ENCODE measurements at regions not wholly inside any gene's neighbourhood (a gene's known extent, or its start where the extent isn't known, plus 50 kb on each side); places are given as distances from the start of the nearest gene placed in this dataset.

DNA sequence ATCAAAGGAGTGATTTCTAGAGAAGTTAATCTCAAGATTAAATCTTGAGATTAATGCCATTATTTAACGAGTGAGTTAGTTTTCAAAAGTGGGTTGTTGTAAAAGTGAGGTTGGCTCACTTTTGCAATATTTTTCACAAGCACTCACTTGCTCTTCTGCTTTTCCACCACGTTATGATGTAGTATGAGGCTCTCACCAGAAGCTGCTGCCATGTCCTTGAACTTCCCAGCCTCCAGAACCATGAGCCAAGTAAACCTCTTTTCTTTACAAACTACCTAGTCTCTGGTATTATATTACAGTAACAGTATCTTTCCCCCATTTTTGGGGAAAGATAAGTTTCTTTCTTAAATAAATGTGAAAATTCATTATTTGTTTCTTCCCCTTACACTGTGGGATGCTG, 227.6 kb upstream of the ZFP64 start:
- Histone ChIP-seq H3K36me3 (ENCODE audit: control insufficient read depth in 2 of 2, insufficient read depth in 2 of 2, low read length in 1 of 2) (no peaks in the 10 kb centered on the region), H3K4me3 (no peak overlapping the region), H3K27ac (ENCODE audit: control insufficient read depth, insufficient read depth) (no peak overlapping the region), H3K79me2 (ENCODE audit: control insufficient read depth, insufficient read depth, low read length) (no peaks in the 10 kb centered on the region), H2AFZ (ENCODE audit: control insufficient read depth, low read depth, low read length) (no peak overlapping the region), H3K9ac (ENCODE audit: control insufficient read depth, insufficient read depth, low read length) (no peak overlapping the region), H3K4me1 (ENCODE audit: control insufficient read depth, insufficient read depth, low read length) (no peaks in the 10 kb centered on the region), H3K27me3 (replicated peaks in 1 of 2; ENCODE audit: control insufficient read depth in 2 of 2, insufficient read depth in 2 of 2, low read length in 1 of 2) (no peaks in the 10 kb centered on the region), H3K9me3 (replicated peaks; ENCODE audit: control insufficient read depth, insufficient read depth, low read length) (no peaks in the 10 kb centered on the region; the same call in 2 of the 3 replicates), H3K4me2 (ENCODE audit: control insufficient read depth, insufficient read depth) (no peak overlapping the region), H4K20me1 (ENCODE audit: control insufficient read depth, insufficient read depth) (no peaks in the 10 kb centered on the region)
- POLR2A ChIA-PET = no interaction called here
- no peak for FAIRE-seq
- intact Hi-C loops (cut with micrococcal nuclease; ENCODE audit: unreplicated experiment) = no loop called here
- WGBS (ENCODE audit: insufficient coverage, insufficient replicate concordance, low lambda C conversion rate, missing lambda C conversion rate) = 20% methylated on average over 2 of the region's 2 CpGs
- RAD21 ChIA-PET (ENCODE audit: unreplicated experiment) = no interaction called here
- BruUV-seq (replicated peaks) = no TSS peak
- SMC1A ChIA-PET (ENCODE audit: uncharacterized antibody, unreplicated experiment) = no interaction called here
- no peak for DNase-seq (ENCODE audit: low read depth, low spot score)
- in situ Hi-C loops (cut with MboI) = no loop called here
- no peak for ATAC-seq
- CTCF ChIA-PET = no interaction called here
- no peak for TF ChIP-seq ZSCAN29 (IDR thresholded peaks at IDR 0.05)
- TF ChIP-seq, protein P1, sequence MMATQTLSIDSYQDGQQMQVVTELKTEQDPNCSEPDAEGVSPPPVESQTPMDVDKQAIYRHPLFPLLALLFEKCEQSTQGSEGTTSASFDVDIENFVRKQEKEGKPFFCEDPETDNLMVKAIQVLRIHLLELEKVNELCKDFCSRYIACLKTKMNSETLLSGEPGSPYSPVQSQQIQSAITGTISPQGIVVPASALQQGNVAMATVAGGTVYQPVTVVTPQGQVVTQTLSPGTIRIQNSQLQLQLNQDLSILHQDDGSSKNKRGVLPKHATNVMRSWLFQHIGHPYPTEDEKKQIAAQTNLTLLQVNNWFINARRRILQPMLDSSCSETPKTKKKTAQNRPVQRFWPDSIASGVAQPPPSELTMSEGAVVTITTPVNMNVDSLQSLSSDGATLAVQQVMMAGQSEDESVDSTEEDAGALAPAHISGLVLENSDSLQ (IDR thresholded peaks at IDR 0.05) = no peak
- no peak for TF ChIP-seq RCOR1 (conservative IDR thresholded peaks at IDR 0.05; ENCODE audit: low read depth, low read length)
- TF ChIP-seq, protein P2, sequence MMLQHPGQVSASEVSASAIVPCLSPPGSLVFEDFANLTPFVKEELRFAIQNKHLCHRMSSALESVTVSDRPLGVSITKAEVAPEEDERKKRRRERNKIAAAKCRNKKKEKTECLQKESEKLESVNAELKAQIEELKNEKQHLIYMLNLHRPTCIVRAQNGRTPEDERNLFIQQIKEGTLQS (IDR thresholded peaks at IDR 0.05; ENCODE audit: borderline replicate concordance, extremely low read depth, low read depth, low read length) = no peak
- TF ChIP-seq ZNF217 (IDR thresholded peaks at IDR 0.05) = no peak
- TF ChIP-seq, protein P3, sequence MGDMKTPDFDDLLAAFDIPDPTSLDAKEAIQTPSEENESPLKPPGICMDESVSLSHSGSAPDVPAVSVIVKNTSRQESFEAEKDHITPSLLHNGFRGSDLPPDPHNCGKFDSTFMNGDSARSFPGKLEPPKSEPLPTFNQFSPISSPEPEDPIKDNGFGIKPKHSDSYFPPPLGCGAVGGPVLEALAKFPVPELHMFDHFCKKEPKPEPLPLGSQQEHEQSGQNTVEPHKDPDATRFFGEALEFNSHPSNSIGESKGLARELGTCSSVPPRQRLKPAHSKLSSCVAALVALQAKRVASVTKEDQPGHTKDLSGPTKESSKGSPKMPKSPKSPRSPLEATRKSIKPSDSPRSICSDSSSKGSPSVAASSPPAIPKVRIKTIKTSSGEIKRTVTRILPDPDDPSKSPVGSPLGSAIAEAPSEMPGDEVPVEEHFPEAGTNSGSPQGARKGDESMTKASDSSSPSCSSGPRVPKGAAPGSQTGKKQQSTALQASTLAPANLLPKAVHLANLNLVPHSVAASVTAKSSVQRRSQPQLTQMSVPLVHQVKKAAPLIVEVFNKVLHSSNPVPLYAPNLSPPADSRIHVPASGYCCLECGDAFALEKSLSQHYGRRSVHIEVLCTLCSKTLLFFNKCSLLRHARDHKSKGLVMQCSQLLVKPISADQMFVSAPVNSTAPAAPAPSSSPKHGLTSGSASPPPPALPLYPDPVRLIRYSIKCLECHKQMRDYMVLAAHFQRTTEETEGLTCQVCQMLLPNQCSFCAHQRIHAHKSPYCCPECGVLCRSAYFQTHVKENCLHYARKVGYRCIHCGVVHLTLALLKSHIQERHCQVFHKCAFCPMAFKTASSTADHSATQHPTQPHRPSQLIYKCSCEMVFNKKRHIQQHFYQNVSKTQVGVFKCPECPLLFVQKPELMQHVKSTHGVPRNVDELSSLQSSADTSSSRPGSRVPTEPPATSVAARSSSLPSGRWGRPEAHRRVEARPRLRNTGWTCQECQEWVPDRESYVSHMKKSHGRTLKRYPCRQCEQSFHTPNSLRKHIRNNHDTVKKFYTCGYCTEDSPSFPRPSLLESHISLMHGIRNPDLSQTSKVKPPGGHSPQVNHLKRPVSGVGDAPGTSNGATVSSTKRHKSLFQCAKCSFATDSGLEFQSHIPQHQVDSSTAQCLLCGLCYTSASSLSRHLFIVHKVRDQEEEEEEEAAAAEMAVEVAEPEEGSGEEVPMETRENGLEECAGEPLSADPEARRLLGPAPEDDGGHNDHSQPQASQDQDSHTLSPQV (IDR thresholded peaks at IDR 0.05) = no peak
- TF ChIP-seq, protein P4, sequence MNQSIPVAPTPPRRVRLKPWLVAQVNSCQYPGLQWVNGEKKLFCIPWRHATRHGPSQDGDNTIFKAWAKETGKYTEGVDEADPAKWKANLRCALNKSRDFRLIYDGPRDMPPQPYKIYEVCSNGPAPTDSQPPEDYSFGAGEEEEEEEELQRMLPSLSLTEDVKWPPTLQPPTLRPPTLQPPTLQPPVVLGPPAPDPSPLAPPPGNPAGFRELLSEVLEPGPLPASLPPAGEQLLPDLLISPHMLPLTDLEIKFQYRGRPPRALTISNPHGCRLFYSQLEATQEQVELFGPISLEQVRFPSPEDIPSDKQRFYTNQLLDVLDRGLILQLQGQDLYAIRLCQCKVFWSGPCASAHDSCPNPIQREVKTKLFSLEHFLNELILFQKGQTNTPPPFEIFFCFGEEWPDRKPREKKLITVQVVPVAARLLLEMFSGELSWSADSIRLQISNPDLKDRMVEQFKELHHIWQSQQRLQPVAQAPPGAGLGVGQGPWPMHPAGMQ (IDR thresholded peaks at IDR 0.05; ENCODE audit: borderline replicate concordance) = no peak
- no peak for TF ChIP-seq EGR1 (IDR thresholded peaks at IDR 0.05; ENCODE audit: borderline replicate concordance in 1 of 2, low read depth in 2 of 2, low read length in 2 of 2)
- no peak for TF ChIP-seq NR2C1 (IDR thresholded peaks at IDR 0.05)
- TF ChIP-seq, protein P5, sequence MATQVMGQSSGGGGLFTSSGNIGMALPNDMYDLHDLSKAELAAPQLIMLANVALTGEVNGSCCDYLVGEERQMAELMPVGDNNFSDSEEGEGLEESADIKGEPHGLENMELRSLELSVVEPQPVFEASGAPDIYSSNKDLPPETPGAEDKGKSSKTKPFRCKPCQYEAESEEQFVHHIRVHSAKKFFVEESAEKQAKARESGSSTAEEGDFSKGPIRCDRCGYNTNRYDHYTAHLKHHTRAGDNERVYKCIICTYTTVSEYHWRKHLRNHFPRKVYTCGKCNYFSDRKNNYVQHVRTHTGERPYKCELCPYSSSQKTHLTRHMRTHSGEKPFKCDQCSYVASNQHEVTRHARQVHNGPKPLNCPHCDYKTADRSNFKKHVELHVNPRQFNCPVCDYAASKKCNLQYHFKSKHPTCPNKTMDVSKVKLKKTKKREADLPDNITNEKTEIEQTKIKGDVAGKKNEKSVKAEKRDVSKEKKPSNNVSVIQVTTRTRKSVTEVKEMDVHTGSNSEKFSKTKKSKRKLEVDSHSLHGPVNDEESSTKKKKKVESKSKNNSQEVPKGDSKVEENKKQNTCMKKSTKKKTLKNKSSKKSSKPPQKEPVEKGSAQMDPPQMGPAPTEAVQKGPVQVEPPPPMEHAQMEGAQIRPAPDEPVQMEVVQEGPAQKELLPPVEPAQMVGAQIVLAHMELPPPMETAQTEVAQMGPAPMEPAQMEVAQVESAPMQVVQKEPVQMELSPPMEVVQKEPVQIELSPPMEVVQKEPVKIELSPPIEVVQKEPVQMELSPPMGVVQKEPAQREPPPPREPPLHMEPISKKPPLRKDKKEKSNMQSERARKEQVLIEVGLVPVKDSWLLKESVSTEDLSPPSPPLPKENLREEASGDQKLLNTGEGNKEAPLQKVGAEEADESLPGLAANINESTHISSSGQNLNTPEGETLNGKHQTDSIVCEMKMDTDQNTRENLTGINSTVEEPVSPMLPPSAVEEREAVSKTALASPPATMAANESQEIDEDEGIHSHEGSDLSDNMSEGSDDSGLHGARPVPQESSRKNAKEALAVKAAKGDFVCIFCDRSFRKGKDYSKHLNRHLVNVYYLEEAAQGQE (IDR thresholded peaks at IDR 0.05; ENCODE audit: low read depth, low read length) = no peak
- no peak for TF ChIP-seq STAT1 (conservative IDR thresholded peaks at IDR 0.05)
- no peak for TF ChIP-seq FOXM1 (IDR thresholded peaks at IDR 0.05; ENCODE audit: low read depth, low read length)

Measured in GM12878 (cell line).